DMS79 treated with DMSO at 0.1 percent for 48 hours (cell line): ENCODE measurements at regions not wholly inside any gene's neighbourhood (a gene's known extent, or its start where the extent isn't known, plus 50 kb on each side); places are given as distances from the start of the nearest gene placed in this dataset.
A peak's percentile ranks its signal among the peaks of the same experiment; 100 is the strongest.
"Not testable (repeated sequence)": the region's sequence is repeated elsewhere in the genome, so short reads cannot be mapped to it uniquely, and the experiment has no call there.

ENCODE experiments used
- DNase-seq: peaks from one replicate; lab custom pipeline; 2025; lab: John Stamatoyannopoulos, UW

GRCh38 chr3:14252321-14253021 is 73.9 kb downstream of the LSM3 start:
- DNase-seq = no peak

GRCh38 chr3:14253022-14253706 is 74.5 kb downstream of the LSM3 start:
- no peak for DNase-seq

DNA sequence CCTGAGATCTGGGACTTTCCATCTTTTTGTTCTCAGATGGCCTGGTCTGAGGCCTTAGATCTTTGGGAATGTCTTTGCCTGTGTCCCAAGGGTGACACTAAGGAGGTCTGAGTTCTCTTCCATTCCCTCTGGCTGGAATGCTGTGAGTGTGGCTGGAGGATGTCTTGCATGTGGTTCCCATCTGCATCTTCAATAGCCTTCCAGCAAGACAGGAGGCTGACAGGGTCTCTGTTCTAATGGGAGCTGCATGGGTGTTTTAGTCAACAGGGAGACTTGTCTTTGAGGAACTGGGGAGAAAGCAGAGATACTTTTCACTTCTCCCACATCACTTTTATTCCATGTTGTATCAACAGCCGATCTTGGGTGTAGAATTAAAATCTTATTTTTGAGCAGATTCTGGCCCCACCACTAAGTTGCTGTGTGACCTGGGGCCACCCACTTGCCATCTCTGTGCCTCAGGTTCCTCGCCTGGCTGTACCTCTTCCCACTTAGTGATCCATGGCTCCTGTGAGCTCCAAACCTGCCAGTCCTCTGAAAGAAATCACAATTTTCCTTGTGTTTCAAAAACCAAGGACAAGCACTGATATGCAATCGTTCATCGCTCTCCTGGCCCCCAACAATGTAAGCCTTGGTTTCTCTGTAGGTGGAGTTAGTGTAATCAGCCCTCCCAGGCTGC is 75.2 kb downstream of the LSM3 start:
- DNase-seq = no peak

- DNase-seq = no peak
These were observed 76.4 kb downstream of the LSM3 start for GRCh38 chr3:14254812-14255702.

DNA sequence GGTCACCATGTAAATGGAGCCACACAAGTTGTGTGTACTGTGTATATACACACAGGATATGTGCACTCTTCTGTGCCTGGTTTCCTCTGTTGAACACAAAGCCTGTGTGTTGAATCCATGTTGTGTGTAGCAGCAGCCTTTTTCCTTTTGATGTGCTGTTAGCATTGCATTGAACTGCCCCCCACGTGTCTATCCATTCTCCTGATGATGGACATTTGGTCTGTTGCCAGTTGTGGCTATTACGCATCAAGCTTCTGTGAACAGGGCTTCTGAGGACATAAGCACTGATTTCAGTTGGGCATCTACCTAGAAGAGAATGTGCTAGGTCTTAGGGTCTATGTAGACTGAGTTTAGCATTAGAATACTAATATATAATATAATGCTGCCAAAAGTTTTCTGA is 77.4 kb downstream of the LSM3 start:
- DNase-seq = no peak

DNA sequence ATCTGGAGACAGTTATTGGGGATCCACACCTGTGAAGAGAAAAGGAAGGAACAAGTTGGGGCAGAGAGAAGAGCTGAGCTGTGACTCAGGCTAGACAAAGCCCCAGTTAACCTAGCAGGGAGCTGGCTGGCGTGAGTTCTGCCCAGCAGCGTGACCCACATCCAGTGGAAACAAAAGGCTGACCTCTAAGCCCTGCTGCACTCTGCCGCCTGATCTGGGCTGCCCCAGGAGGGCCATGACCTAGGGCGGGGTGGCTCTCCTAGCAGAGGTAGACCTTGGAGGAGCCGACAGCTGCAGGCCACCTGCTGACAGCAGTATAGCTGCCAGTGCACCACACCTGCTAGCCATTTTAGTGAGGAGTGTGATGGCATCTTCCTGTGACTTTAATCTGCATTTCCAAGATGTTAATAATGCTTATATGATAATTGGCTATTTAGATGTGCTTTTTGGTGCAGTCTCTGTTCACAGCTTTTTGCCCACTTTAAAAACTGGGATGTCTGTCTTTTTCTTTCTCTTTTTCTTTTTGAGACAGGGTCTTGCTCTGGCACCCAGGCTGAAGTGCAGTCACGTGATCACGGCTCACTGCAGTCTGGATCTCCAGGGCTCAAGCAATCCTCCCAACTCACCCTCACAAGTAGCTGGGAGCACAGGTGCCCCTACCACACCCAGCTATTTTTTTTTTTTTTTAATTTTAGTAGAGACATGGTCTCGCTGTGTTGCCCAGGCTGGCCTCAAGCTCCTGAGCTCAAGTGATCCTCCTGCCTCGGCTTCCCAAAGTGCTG is 78.1 kb downstream of the LSM3 start:
- peak; percentile 8 for DNase-seq

- no peak for DNase-seq
These were observed 80.6 kb downstream of the LSM3 start for GRCh38 chr3:14258906-14259904.

GRCh38 chr3:14260463-14260862 is 81.8 kb downstream of the LSM3 start:
- no peak for DNase-seq

- peak; percentile 12 for DNase-seq
These were observed 82.6 kb downstream of the LSM3 start for GRCh38 chr3:14261229-14261628.

DNA sequence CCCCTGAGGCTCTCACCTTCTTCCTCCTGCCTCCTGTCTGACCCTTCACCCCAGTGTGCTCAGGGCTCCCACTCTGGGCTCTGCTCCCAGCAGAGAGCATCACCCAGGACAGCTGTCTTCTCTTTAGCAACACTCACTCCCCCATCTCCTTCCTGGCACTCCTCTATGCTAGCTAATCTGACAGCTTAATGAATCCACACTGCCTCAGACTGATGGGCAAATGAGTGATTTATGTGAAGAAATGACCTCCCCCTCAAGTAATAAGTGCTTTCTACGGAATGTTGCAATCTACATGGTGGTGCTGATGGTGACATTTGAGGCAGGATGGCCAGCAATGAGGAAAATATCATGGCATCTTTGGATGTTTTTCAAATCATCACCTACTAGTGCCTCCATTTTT is 83.6 kb downstream of the LSM3 start:
- no peak for DNase-seq

DNA sequence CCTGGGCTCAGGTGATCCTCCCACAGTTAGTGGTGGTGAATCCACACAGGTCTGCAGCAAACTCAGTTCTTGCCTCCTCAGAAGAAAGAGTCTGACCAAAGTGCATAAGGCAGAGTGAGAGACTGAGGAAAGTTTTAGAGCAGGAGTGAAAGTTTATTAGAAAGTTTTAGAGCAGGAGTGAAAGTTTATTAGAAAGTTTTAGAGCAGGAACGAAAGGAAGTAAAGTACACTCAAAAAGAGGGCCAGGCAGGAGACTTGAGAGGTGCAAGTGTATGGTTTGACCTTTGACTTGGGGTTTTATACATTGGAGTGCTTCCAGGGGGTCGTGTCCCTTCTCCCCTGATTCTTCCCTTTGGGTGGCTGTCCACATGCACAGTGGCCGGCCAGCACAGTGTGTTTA is 84.2 kb downstream of the LSM3 start:
- no peak for DNase-seq

GRCh38 chr3:14263317-14264005 is 84.8 kb downstream of the LSM3 start:
- DNase-seq = no peak

DNA sequence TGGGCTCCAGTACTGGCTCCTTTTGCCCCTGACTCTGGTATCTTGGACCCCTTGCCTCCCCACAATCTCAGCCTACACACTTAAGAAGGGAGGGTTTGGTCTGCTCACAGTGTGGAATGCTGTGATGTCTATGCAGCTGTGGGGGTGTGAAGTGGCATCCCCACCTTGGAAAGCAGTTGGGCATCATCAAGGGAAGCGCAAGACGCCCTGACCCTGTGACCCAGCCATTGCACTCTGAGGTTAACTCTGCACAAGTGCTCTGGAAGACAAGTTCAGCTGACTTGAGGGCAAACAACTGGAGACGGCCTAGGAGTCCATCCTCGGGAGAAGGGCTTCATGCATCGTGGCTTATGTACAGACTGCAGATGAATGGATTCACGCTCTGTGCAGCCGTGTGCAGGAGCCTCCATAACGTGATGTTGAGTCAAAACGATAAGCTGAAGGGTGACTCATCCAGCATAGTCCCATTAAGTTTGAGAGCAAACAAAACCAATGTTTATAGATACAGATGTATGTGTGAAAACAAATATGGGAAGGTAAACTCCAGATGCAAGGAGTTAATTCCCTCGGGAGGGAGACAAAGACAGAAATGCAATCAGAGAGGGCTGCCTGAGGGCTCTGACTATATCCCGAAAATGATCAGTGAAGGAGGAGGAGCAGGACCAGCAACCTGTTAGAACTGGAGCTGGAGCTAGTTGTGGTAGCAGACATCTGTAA is 86.8 kb downstream of the LSM3 start:
- peak; percentile 18 for DNase-seq

- no peak for DNase-seq
These were observed 87.7 kb downstream of the LSM3 start for GRCh38 chr3:14266361-14266760.

DNA sequence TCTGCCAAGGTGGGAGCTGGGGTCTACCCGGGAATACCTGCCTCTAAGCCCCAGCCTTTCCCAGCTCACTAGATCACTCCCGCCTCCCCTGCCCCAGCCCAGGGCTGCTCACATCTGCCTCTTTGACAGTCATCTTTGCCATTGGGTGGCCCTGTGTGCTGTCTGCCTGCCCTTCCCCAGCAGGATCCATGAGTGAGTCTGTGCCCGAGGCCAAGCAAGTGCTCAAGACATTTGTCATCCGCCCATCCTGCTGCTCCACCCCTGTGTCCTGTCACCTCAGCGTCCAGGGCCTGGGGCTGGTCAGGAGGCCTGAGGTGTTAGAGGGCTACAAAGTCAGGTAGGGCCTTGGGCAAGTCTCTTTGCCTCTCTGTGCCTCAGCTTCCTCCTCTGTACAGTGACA is 89.4 kb downstream of the LSM3 start:
- DNase-seq = no peak

- no peak for DNase-seq
These were observed 90.3 kb downstream of the LSM3 start for GRCh38 chr3:14268897-14269296.

- DNase-seq = not testable (repeated sequence)
These were observed 93.7 kb downstream of the LSM3 start for GRCh38 chr3:14272041-14272958.
